GM18867 (cell line): ENCODE measurements at regions not wholly inside any gene's neighbourhood (a gene's known extent, or its start where the extent isn't known, plus 50 kb on each side); places are given as distances from the start of the nearest gene placed in this dataset.

Source experiments
- ATAC-seq: cut with Tn5 transposase; IDR thresholded peaks from one replicate; pipeline ENCODE4 v1.9.1; 2021; ENCODE audit warnings: mild to moderate bottlenecking, moderate library complexity; ENCODE audit not compliant: unreplicated experiment

DNA sequence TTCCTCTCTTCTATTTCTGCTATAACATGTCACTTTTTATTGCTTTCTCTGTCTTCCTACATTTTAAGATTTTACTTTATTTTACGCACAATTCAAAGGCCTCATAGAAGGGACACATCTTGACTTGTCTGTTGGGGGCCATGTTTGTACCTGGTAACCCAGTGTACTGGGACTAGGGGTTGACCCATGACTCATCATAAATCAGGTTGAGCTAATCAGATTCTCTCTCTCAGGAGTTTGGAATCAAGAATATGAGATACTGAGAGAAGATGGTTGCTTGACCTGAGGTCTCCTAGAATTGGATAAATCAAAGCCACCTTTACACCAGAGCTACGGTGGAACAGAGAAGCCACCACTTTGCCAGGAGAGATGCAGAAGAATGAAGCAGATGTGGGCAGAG is 153.0 kb downstream of the UXS1 start:
- ATAC-seq = no peak

DNA sequence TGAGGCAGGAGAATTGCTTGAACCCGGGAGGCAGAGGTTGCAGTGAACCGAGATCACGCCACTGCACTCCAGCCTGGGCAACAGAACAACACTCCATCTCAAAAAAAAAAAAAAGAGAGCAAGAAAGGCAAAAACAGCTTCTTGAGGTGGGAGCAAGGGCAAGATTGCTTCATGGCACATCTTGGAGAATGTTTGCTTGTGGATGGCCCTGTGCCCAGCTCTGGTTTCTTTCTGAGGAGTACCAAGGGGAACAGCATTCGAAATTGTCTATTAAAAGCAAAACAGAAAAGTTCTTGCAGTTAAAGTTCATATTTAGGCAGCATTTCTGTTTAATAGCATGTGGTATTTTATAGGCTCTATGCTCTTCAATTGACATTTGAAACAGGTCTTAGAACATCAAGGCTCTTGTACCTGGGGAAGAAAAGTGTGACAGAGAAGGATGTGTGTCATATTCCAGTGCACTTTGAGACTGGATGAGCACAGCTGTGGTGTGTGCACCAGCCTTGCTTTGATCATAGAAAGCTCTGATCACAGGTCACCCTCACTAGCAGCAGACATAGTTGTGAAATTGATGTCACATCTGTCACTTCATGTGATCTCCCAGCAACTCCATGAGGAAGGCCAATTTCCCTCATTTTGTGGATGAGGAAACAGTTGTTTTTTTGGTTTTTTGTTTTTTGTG is 154.3 kb downstream of the UXS1 start:
- no peak for ATAC-seq

DNA sequence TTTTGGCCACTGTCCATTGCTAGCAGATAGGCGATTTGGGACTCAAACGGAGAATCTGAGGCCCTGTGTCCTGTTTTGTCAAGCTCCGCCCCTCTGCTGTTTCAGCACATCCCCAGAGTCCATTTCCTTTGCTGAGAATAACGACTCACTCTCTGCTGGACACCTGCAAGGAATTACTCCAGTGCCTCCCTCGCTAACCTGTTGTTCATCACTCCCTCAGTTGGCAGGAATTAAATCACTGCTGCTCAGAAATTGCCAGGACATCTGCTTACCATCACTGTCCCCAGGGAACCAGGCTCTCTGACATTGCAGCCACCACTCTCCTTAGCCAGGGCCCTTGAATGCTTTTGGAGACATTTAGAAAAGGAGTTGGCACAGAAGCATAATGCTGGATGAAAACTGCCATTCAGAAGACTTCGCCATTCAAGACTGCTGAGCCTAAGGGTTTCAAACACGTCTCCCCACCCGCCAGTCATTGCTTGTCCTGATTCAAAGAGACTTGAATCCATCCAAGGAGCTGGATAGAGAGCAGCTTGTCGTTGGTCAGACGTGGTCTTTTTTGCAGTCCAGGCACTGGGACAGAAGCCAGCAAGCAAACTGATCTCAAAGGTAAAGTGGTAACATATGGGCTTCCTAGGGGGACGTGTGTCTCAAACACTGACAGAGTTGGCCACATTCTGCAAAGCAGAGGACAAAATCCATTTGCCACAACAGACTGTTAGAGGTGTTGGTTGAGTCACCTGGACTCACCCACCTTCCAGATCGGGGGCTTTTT is 155.3 kb downstream of the UXS1 start:
- no peak for ATAC-seq

DNA sequence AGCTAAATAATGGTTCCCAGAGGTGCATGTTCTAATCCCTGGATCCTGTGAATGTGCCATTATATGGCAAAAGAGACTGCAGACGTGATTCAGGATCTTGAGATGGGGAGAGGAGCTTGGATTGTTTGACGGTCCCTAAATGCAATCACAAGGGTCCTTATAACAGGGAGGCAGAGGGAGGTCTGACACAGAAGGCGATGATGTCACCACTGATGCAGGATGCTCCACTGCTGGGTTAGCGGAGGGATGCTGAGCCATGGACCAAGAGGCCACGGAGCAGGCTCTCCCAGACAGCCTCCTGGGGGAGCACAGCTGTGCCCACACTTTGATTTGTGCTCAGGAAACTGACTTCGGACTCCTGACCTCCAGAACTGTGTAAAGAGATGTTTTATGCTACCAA is 156.2 kb downstream of the UXS1 start:
- no peak for ATAC-seq

DNA sequence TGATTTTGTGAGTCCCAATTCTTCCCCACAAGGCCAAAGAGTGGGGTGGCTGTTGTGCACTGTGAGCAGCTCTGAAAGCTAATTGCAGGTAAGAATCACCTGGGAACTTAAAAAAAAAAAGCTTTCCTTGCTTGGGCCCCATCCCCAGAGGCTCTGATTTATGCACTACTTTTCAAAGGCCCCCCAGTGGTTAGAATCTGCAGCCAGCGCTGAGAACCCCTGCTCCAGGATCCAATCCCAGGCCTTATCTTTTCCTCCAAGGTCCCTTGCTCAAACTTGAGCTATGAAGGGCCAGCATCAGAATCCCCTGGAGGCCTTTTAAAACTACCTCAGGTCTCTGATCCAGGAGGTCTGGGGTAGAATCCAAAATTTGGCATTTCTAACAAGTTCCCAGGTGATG is 156.8 kb downstream of the UXS1 start:
- no peak for ATAC-seq

DNA sequence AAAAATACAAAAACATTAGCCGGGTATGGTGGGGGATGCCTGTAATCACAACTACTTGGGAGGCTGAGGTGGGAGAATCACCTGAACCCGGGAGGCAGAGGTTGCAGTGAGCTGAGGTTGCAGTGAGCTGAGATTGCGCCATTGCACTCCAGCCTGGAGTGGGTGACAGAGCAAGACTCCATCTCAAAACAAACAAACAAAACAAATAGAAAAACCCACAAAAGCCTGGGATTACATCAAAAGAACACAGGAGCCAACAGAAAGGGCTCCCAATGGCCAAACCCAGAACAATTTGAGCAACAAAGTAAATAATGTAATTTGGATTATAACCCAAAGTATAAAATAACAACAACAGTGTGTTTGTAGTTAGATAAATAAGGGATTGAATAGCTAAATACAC is 159.8 kb downstream of the UXS1 start:
- no peak for ATAC-seq

DNA sequence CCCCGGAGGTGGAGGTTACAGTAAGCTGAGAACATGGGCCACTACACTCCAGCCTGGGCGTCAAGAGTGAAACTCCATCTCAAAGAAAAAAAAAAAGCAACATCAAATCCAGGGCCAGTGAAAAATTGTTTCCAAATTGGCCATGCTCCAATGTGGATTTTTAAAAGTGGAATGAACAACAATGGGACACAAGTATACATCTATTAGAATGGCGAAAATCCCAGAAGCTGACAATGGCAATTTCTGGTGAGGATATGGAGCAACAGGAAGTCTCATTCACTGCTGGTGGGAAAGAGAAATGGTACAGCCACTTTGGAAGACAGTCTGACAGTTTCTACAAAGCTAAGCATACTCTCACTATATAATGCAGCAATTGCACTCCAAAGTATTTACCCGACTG is 161.4 kb downstream of the UXS1 start:
- no peak for ATAC-seq

DNA sequence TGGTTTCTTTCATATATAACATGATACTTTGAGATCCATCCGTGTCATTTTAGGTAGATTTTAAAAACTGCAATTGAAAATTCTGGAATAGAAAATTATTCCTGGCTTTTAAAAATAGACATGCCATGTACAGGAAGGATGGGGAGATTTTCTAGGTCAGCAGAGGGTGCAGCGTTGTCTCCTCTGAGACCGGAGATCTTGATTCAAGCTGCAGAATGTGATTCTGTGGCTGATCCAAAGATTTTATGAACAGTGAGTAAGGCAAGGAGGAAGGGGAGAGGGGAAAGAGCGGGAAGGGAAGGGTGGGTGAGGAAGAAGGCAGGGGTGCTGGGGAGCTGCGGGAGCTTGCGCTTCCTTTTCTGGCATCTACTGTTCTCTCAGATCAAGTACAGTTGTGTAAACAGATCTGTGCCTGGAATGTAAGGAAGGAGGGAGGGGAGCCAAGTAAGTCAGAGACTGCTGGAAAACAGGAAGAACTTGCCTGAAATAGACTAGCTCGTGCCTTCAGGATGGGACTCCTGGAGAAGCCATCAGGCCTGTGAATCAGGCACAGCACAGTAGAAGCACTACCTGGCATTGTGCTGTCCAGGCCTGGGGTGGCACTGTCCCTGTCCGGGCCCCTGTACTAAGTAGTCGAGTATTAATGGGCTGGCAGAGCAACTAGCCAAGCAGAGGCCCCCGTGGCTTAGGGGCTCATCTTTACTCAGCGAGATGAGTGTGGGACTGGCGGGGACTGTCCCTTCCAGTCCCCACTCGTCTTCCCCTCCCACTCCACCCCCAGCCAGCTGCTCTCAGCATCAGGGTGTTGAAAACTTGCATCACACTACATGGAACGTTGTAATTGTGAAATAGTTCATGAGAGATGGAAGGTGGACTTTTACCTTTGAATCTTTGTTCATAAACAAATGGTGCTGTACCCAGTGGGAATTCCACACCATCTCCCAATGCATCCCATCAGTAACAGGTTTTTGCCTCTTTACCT is 163.5 kb downstream of the UXS1 start:
- peak; percentile 47 for ATAC-seq

DNA sequence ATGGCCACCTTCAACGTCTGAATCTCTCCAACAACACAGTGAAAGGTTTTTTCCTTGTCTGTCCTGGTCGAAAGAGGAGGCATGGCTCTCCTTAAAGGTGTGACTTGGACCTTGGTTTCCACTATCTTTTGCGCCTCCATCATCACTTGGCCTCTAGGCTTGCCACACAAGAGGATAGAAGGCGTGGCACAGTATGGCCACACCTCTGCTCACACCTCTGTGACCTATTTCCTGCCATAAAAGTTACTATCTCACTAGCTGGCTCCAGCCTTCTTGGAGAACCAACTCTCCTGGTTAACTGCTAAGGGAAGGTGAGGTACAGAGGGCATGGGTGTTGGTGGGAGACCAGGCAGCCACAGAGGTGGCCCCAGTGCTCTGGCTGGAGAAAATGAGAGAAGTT is 165.9 kb downstream of the UXS1 start:
- no peak for ATAC-seq

DNA sequence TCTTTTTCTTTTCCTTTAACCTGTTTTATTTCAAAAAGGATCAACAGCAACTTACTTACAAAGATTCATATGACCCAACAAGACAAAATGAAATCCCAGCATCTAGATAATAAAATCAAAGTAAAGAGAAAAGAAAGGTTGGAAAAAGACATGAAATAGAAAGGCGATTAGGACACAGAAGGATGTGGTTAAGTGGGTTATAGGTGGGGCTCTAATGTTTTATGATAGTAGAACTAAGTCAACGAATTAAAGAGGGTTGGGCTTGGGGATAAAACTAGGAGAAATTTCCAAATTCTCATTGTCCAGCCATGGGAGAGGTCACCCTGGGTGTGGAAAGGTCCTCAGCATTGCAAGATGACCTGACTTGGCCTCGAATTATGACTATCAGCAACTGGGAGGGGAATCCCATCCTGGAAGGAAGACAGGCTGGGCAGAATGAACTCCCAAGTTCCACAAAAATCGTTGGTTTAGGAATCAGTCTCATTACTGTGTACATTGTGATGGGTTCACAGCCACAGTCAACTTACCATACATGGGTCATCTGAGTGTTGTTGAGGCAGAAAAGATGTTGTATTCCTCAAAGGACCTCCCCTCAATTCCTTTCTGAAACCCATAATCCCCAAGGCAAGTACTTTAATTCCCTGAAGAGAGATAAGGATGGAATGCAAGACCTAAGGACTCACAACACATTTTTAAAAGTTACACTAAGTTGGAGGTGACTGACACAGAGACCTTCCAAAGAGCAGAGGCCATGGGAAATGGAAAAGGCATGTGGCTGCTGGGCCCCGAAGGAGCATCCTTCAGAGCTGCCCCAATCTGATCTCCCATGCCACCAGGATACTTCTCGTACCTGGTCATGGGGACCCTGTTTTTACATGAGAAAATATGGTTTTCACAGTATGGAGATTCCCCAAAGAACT is 167.6 kb downstream of the UXS1 start:
- no peak for ATAC-seq

DNA sequence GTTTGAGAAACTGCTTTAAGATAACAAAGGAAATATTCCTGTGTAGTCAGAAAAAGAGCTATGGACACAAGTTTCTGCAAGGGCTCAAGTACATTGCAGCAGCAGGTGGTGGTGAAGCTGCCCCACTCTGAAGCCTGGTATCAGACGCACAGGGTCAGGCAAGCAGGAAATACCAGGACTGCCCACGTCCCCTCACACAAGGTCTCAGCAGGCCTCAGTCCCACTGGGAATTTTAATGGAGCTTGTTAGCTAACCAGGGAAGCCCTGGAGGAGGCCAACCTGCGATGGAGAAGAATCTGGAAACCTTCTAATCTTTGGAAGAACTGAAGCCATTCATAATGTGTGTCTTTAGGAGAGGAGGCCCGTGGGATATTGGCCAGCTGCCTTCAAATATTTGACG is 168.3 kb downstream of the UXS1 start:
- ATAC-seq = no peak

DNA sequence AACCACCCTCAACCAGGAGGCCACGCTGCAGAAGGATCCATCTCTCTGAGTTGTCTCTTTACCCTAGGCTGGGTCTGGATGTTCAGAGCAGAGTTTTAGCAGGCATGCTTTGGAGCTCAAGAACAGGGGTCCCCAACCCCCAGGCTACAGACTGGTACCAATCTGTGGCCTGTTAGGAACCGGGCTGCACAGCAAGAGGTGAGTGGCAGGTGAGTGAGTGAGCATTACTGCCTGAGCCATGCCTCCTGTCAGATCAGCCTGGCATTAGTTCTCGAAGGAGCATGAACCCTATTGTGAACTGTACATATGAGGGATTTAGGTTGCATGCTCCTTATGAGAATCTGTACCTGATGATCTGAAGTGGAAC is 172.5 kb downstream of the UXS1 start:
- no peak for ATAC-seq

DNA sequence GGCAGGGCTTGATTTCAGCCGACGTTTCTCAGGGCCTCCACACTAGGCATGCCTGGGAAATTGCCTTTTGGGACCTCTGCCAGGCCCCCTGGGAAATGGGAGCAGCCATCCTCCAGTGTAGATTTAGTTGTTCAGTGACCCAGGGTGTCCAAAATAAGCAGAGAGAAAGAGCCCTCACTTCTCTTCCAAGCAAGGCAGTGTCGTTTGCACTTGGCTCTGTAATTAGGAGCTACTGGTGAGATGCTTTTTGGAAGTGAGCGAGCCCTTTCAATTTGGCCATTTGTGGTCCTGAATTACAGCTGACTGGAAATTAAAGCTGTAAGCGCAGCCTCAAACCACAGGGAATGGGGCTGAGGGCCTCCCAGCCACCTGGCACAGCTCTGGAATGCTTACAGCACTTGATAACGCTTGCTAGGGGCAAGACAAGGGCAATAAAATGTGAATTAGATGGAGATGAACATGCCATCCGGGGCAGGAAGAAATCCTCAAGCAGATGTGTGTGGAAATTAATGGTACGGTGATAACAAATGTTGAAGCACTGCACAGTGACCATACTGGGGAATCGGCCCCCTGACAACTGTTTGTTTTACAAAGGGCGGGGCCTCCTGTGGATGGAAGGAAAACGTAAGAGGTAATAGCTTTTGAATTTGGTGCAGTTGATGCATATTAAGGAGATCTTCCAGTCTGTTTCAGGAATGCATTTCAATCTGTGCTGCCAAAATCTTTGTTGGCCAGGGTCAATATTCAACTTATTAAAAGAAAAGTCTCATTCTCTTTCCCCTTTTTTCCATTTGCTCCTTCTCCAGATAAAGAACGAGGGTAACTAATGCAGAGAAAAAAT is 173.1 kb downstream of the UXS1 start:
- ATAC-seq = no peak

DNA sequence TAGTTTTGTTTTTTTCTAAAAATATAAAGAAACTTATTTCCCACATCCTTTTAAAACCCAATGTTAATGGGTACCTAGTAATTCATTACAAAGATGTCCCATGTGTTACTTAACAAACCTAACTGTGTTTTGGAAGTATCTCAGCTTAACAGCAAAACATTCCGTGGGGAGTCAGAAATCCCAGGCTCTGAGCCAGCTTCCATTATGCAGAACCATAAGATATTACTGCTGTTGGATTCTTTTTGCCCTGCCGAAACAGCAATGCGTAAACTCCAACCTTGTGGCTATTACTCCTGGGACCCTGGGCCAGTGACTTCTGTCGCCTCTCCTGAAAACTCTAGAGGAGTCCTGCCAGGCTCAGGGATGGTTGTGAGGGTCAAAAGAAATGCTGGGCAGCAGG is 174.1 kb downstream of the UXS1 start:
- no peak for ATAC-seq

DNA sequence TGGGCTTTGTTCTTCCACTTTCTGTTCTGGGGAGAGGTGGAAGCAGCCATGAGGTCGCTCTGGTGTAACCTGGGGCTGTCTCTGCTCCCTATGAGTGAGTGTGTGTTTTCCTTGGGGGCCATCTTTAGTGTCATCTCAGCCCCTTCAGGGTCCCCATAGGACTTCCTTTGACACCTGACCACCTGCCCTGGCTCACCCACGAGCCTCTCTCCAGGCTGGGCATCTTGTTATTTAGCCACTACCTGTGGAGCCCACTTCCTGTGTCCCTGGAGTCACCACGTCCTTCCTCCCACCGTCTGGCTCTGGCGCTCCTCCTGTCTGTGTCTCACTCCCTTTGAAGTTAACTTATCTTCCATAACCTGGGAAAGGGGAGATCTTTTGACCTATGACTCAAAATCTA is 176.0 kb downstream of the UXS1 start:
- no peak for ATAC-seq

DNA sequence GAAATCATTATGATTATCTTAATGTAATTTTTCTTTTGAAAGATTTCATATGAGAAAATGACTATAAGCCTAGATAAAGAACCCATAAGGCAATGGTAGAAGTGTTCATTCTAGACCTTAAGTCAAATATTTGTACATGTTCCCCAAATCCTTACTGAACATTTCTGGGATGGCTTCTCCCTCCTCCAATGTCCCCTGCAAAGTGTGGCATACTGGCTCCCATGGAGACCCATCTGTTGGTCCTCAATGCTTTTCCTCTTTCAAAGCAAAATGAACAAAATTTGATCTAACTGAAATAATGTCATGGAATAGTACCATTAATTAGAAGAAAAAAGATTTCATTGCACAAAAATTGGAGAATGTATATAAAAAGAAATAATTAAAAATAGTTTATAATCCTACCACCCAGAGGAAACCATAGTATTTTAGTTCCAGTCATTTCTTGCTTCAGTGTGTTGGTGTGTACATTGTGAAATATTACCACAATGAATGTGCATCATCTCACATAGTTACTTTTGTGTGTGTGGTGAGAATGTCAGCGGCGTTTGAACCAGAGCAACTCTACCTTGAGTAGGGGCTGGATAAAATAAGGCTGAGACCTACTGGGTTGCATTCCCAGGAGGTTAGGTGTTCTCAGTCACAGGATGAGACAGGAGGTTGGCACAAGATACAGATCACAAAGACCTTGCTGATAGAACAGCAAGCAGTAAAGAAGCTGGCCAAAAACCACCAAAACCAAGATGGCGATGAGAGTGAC is 181.3 kb downstream of the UXS1 start:
- no peak for ATAC-seq

DNA sequence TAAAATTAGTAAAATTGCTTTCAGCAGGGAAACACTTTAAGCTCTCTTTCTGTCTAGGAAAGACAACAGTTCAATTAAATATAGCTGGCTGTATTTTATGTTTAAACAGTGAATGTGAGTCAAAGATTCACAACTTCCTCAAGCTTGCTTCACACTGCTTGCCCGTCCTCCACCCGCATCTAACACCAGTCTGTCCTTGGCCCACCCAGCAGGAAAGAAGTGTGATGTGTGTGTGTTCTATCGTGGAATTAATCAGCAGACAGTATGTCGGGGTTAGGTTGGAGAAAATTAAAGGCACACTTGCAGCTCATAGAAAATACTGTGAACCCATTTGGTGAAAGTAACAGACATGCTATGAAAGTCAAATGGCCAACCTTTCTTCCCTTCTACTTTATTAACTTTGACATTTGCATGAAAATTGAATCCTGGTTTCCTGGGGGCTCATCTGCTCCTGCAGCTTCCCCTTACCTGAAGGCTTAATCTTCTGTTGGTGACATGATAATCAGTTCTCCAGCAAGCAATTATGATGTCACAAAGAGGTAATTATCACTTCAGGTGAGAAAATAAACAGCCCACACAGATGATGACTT is 182.0 kb downstream of the UXS1 start:
- ATAC-seq = no peak

DNA sequence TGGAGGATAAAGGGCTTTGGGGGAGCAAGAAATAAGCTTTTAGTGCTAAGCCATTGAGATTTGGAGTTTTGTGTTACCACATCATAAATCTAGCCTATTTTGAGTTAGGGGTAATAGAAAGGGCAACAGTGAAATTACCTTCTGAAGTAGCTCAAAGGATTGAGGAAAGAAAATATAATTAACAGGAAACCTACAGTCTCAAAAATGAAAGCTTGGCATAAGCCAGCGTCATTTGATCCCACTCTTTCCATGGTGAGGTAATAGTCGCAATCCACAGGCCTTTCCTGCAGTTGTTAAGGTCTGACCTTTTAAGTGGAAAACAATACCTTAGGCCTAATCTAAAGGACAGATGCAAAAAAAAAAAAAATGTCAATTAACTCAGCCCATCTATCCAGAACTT is 182.7 kb downstream of the UXS1 start:
- ATAC-seq = no peak
